Activated CD8-positive, alpha-beta T cell treated with anti-CD3 and anti-CD28 coated beads, Interleukin-2, amount 10 ng/mL, durations not matched to agents 7 days and 5 days (primary cell): ENCODE measurements at regions not wholly inside any gene's neighbourhood (a gene's known extent, or its start where the extent isn't known, plus 50 kb on each side); places are given as distances from the start of the nearest gene placed in this dataset.
"Not testable (repeated sequence)": the region's sequence is repeated elsewhere in the genome, so short reads cannot be mapped to it uniquely, and the experiment has no call there.

ENCODE experiments used
- ATAC-seq: fragments of 150-1000 bp; cut with Tn5 transposase; one replicate; pipeline ENCODE4 v1.10.0; 2021; ENCODE audit warnings: moderate library complexity
- CTCF ChIA-PET: fragments of 350-600 bp; sonication (Branson Sonifier 250); formaldehyde crosslinking; loops from one replicate; lab custom pipeline; 2021; ENCODE audit warnings: antibody characterized with exemption; lab: Charles Lee
- POLR2A ChIA-PET: fragments of 350-600 bp; sonication (Branson Sonifier 250); formaldehyde crosslinking; loops from one replicate; lab custom pipeline; 2021; ENCODE audit warnings: antibody characterized with exemption; lab: Charles Lee
- DNase-seq: peaks from one replicate; pipeline ENCODE4 v3.0.0-alpha.2; 2020
- H3K27ac Mint-ChIP-seq: one replicate; pipeline ENCODE4 v1.8.0; 2021; ENCODE audit warnings: mild to moderate bottlenecking, mixed read lengths
- H3K27me3 Mint-ChIP-seq: one replicate; pipeline ENCODE4 v1.8.0; 2021; ENCODE audit warnings: low read depth, mixed read lengths
- H3K36me3 Mint-ChIP-seq: one replicate; pipeline ENCODE4 v1.8.0; 2021; ENCODE audit warnings: low read depth, mixed read lengths
- H3K4me1 Mint-ChIP-seq: one replicate; pipeline ENCODE4 v1.8.0; 2021; ENCODE audit warnings: low read depth, mixed read lengths
- H3K4me3 Mint-ChIP-seq: one replicate; pipeline ENCODE4 v1.8.0; 2021; ENCODE audit warnings: mild to moderate bottlenecking, mixed read lengths
- H3K9me3 Mint-ChIP-seq: one replicate; pipeline ENCODE4 v1.8.0; 2022; ENCODE audit warnings: mixed read lengths; ENCODE audit not compliant: insufficient read depth

DNA sequence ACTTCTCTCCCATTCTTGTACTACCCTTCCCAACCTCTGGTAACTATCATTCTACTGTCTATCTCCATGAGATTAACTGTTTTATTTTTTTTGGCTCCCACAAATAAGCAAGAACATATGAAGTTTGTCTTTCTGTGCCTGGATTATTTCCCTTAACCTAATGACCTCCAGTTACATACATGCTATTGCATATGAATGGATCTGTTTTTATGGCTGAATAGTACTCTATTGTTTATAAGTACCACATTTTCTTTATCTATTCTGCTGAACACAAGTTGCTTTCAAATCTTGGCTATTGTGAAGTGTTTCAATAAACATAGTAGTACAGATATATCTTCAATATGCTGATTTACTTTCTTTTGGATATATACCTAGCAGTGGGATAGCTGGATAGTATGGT is 376.6 kb upstream of the KCND2 start:
- H3K9me3 Mint-ChIP-seq = peaks cover 3% of the 10 kb centered on the region
- no peaks in the 10 kb centered on the region for H3K4me1 Mint-ChIP-seq
- H3K27me3 Mint-ChIP-seq = no peaks in the 10 kb centered on the region
- DNase-seq (no peak), ATAC-seq (no peak)
- H3K36me3 Mint-ChIP-seq = no peaks in the 10 kb centered on the region
- ChIA-PET POLR2A (no interaction called here), CTCF (no interaction called here)
- no peak overlapping the region for H3K4me3 Mint-ChIP-seq
- H3K27ac Mint-ChIP-seq = no peak overlapping the region

GRCh38 chr7:119900996-119901672 is 371.8 kb upstream of the KCND2 start:
- Mint-ChIP-seq H3K36me3 (no peaks in the 10 kb centered on the region), H3K27me3 (no peaks in the 10 kb centered on the region), H3K27ac (no peak overlapping the region), H3K9me3 (peaks cover 3% of the 10 kb centered on the region), H3K4me1 (no peaks in the 10 kb centered on the region), H3K4me3 (no peak overlapping the region)
- ATAC-seq (no peak), DNase-seq (no peak)
- POLR2A ChIA-PET = no interaction called here
- CTCF ChIA-PET = no interaction called here

- H3K9me3 Mint-ChIP-seq = peaks cover 9% of the 10 kb centered on the region
- ATAC-seq (no peak), DNase-seq (no peak)
- H3K27ac Mint-ChIP-seq = no peak overlapping the region
- H3K27me3 Mint-ChIP-seq = no peaks in the 10 kb centered on the region
- no peak overlapping the region for H3K4me3 Mint-ChIP-seq
- no peaks in the 10 kb centered on the region for H3K4me1 Mint-ChIP-seq
- POLR2A ChIA-PET = no interaction called here
- no peaks in the 10 kb centered on the region for H3K36me3 Mint-ChIP-seq
- CTCF ChIA-PET = no interaction called here
Observed at GRCh38 chr7:119903085-119903484, 369.9 kb upstream of the KCND2 start.

DNA sequence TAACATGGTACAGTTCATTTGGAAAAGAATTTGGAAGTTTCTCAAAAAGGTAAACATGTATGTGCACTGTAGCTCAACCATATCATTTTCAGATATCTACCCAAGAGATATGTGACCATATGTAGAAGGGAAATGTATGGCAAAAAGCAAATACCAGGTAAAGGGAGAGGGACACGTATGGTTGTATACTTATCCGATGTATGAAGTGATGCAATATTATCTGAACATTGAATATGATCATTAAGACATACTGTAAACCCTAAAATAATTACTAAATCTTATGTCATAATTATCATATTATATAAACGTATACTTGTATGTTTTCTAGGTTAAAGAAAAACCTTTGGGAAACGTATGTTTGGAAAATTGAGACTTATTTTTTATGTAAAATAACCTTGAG is 367.5 kb upstream of the KCND2 start:
- DNase-seq (no peak), ATAC-seq (no peak)
- no peak overlapping the region for H3K27ac Mint-ChIP-seq
- ChIA-PET POLR2A (no interaction called here), CTCF (no interaction called here)
- H3K36me3 Mint-ChIP-seq = no peaks in the 10 kb centered on the region
- H3K27me3 Mint-ChIP-seq = no peaks in the 10 kb centered on the region
- peaks cover 17% of the 10 kb centered on the region for H3K9me3 Mint-ChIP-seq
- no peaks in the 10 kb centered on the region for H3K4me1 Mint-ChIP-seq
- no peak overlapping the region for H3K4me3 Mint-ChIP-seq

GRCh38 chr7:119908948-119909347 is 364.0 kb upstream of the KCND2 start:
- no peak overlapping the region for H3K27ac Mint-ChIP-seq
- H3K36me3 Mint-ChIP-seq = no peaks in the 10 kb centered on the region
- CTCF ChIA-PET = no interaction called here
- ATAC-seq (no peak), DNase-seq (no peak)
- H3K9me3 Mint-ChIP-seq = peaks cover 17% of the 10 kb centered on the region
- POLR2A ChIA-PET = no interaction called here
- H3K27me3 Mint-ChIP-seq = no peaks in the 10 kb centered on the region
- H3K4me3 Mint-ChIP-seq = no peak overlapping the region
- H3K4me1 Mint-ChIP-seq = no peaks in the 10 kb centered on the region

- H3K4me3 Mint-ChIP-seq, POLR2A ChIA-PET, H3K36me3 Mint-ChIP-seq, H3K27me3 Mint-ChIP-seq, ATAC-seq, H3K4me1 Mint-ChIP-seq, H3K27ac Mint-ChIP-seq, CTCF ChIA-PET, DNase-seq: not testable (repeated sequence)
- H3K9me3 Mint-ChIP-seq = peaks cover 16% of the 10 kb centered on the region
Observed at GRCh38 chr7:119914119-119914518, 358.9 kb upstream of the KCND2 start.

DNA sequence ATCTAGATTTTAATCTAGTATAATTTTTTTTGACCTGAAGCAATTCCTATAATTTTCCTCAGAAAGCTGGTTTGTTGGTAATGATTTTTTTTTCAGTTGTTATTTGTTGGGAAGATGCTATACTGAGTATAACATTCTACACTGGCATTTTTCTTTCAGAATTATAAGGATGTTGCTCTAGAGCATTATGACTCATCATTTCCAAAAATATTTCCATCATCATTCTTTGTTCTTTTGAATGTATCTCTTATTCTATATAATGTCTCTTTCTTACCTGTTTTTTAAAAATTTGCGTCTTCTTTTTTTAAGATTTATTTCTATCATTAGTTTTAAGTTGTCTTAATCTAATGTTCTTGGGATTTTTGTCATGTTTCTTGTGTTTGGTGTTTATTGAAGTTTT is 356.5 kb upstream of the KCND2 start:
- H3K27ac Mint-ChIP-seq = no peak overlapping the region
- POLR2A ChIA-PET = no interaction called here
- no peaks in the 10 kb centered on the region for H3K36me3 Mint-ChIP-seq
- ATAC-seq (no peak), DNase-seq (no peak)
- CTCF ChIA-PET = no interaction called here
- no peak overlapping the region for H3K4me3 Mint-ChIP-seq
- peaks cover 10% of the 10 kb centered on the region for H3K9me3 Mint-ChIP-seq
- no peaks in the 10 kb centered on the region for H3K4me1 Mint-ChIP-seq
- no peaks in the 10 kb centered on the region for H3K27me3 Mint-ChIP-seq

DNA sequence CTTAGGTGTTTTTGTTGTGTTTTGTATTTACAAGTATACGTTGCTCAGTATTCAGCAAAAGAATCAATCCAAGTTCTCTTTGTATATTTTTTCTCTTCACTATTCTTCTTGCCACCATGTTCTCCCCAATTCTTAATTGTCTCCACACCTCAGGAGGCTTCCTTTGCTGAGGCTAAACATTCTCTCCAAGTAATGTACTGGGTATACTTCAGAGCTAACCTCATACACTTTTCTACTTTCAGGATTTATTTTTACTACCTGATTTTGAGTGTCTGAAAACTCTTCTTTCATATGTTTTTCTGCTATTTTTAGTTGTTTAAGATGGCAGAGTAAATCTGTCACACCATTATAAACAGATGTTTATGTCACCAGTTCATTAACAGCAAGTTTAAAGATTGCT is 354.8 kb upstream of the KCND2 start:
- Mint-ChIP-seq H3K36me3 (no peaks in the 10 kb centered on the region), H3K9me3 (peaks cover 16% of the 10 kb centered on the region), H3K4me3 (no peak overlapping the region), H3K27me3 (no peaks in the 10 kb centered on the region), H3K4me1 (no peaks in the 10 kb centered on the region), H3K27ac (no peak overlapping the region)
- DNase-seq (no peak), ATAC-seq (no peak)
- ChIA-PET POLR2A (no interaction called here), CTCF (no interaction called here)

- DNase-seq (no peak), ATAC-seq (no peak)
- no peaks in the 10 kb centered on the region for H3K36me3 Mint-ChIP-seq
- no peak overlapping the region for H3K4me3 Mint-ChIP-seq
- H3K27me3 Mint-ChIP-seq = no peaks in the 10 kb centered on the region
- ChIA-PET POLR2A (no interaction called here), CTCF (no interaction called here)
- H3K9me3 Mint-ChIP-seq = peaks cover 16% of the 10 kb centered on the region
- H3K27ac Mint-ChIP-seq = no peak overlapping the region
- no peaks in the 10 kb centered on the region for H3K4me1 Mint-ChIP-seq
Observed at GRCh38 chr7:119919986-119920385, 353.0 kb upstream of the KCND2 start.

- Mint-ChIP-seq H3K4me3 (no peak overlapping the region), H3K36me3 (no peaks in the 10 kb centered on the region), H3K27ac (no peak overlapping the region), H3K4me1 (no peaks in the 10 kb centered on the region), H3K27me3 (no peaks in the 10 kb centered on the region), H3K9me3 (peaks cover 5% of the 10 kb centered on the region)
- CTCF ChIA-PET = no interaction called here
- POLR2A ChIA-PET = no interaction called here
- DNase-seq = no peak
- ATAC-seq = no peak
Observed at GRCh38 chr7:119925581-119926289, 347.2 kb upstream of the KCND2 start.

GRCh38 chr7:119929891-119930290 is 343.1 kb upstream of the KCND2 start:
- no peak for DNase-seq
- Mint-ChIP-seq H3K4me1 (no peaks in the 10 kb centered on the region), H3K9me3 (no peaks in the 10 kb centered on the region), H3K4me3 (no peak overlapping the region), H3K36me3 (no peaks in the 10 kb centered on the region), H3K27me3 (no peaks in the 10 kb centered on the region), H3K27ac (no peak overlapping the region)
- ChIA-PET CTCF (no interaction called here), POLR2A (no interaction called here)
- ATAC-seq = no peak

GRCh38 chr7:119931230-119931824 is 341.6 kb upstream of the KCND2 start:
- CTCF ChIA-PET = no interaction called here
- Mint-ChIP-seq H3K4me1 (no peaks in the 10 kb centered on the region), H3K36me3 (no peaks in the 10 kb centered on the region), H3K4me3 (no peak overlapping the region), H3K9me3 (no peaks in the 10 kb centered on the region), H3K27ac (no peak overlapping the region), H3K27me3 (no peaks in the 10 kb centered on the region)
- POLR2A ChIA-PET = no interaction called here
- DNase-seq = no peak
- ATAC-seq = no peak
